Adrenal gland (tissue), 5 donors: ENCODE measurements at regions not wholly inside any gene's neighbourhood (a gene's known extent, or its start where the extent isn't known, plus 50 kb on each side); places are given as distances from the start of the nearest gene placed in this dataset.

ENCODE experiments used
- POLR2A ChIP-seq, 2 donors: fragments of 450-650 bp; IDR thresholded peaks; one replicate each; pipeline ENCODE4 v1.6.1; 2017; ENCODE audit warnings: antibody characterized with exemption in 2 of 2, mild to moderate bottlenecking in 2 of 2, moderate library complexity in 1 of 2
- TF ChIP-seq, protein P1 (sequence below), 6 experiments: fragments of 450-650 bp in 4 of 6; fragments of 200-600 bp in 2 of 6; sonication (generic) in 1 of 6; IDR thresholded peaks; 1 replicate in 5 of 6; 2 replicates in 1 of 6; pipeline versions ENCODE4 v1.5.1 to v1.8.0; 2016 to 2021; ENCODE audit warnings: antibody characterized with exemption in 6 of 6, mild to moderate bottlenecking in 2 of 6, moderate library complexity in 1 of 6
- donor health status: DM: no; HTN: no; CAD: no.

DNA sequence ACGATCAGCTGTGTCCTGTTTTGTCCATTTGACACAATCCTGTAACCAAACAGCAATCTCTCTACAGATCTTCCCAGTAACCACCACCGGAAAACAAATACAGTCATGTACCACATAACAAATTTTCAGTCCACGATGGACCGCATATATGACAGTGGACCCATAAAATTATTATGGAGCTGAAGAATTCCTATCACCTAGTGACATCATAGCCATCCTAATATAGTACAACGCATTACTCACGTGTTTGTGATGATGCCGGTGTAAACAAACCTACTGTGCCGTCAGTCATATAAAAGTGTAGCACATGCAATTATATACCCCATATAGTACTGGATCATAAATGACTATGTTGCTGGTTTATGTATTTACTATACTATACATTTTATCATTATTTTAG, 133.7 kb upstream of the EDNRA start:
- no peak for TF ChIP-seq POLR2A (IDR thresholded peaks at IDR 0.05)
- TF ChIP-seq, protein P1, sequence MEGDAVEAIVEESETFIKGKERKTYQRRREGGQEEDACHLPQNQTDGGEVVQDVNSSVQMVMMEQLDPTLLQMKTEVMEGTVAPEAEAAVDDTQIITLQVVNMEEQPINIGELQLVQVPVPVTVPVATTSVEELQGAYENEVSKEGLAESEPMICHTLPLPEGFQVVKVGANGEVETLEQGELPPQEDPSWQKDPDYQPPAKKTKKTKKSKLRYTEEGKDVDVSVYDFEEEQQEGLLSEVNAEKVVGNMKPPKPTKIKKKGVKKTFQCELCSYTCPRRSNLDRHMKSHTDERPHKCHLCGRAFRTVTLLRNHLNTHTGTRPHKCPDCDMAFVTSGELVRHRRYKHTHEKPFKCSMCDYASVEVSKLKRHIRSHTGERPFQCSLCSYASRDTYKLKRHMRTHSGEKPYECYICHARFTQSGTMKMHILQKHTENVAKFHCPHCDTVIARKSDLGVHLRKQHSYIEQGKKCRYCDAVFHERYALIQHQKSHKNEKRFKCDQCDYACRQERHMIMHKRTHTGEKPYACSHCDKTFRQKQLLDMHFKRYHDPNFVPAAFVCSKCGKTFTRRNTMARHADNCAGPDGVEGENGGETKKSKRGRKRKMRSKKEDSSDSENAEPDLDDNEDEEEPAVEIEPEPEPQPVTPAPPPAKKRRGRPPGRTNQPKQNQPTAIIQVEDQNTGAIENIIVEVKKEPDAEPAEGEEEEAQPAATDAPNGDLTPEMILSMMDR (IDR thresholded peaks at IDR 0.05) = no peak
